OCI-LY7 (cell line): ENCODE measurements at regions not wholly inside any gene's neighbourhood (a gene's known extent, or its start where the extent isn't known, plus 50 kb on each side); places are given as distances from the start of the nearest gene placed in this dataset.

Experiments
- BruUV-seq: library from RNA; stranded (reverse); fragments of 400-500 nt; replicated peaks from 2 replicates; lab custom pipeline; 2021; lab: Mats Ljungman, UMichigan
- CTCF ChIA-PET: fragments of 300-600 bp; sonication (Branson Sonifier 250); formaldehyde crosslinking; loops from one replicate; lab custom pipeline; 2022; ENCODE audit warnings: antibody characterized with exemption; ENCODE audit not compliant: unreplicated experiment; lab: Charles Lee
- POLR2A ChIA-PET: fragments of 300-600 bp; sonication (Branson Sonifier 250); formaldehyde crosslinking; loops from one replicate; lab custom pipeline; 2022; ENCODE audit warnings: antibody characterized with exemption; lab: Charles Lee
- DNase-seq: peaks from one replicate; pipeline ENCODE4 v3.0.0-alpha.2; 2015; ENCODE audit warnings: low spot score
- H2AFZ ChIP-seq: fragments of 200-600 bp; sonication (generic), shearing (Covaris generic); 2 replicates; pipeline ENCODE4 v1.6.1; 2014; ENCODE audit warnings: mild to moderate bottlenecking, antibody characterized with exemption, low read length, moderate library complexity
- H3K27ac ChIP-seq: fragments of 200-600 bp; sonication (generic); 2 replicates; pipeline ENCODE4 v1.5.1; 2014; ENCODE audit warnings: mixed run types, low read depth, mild to moderate bottlenecking, moderate library complexity, low read length, inconsistent platforms; ENCODE audit not compliant: poor library complexity, severe bottlenecking
- H3K36me3 ChIP-seq: fragments of 200-600 bp; sonication (generic); 2 replicates; pipeline ENCODE4 v1.6.1; 2014; ENCODE audit warnings: mild to moderate bottlenecking, antibody characterized with exemption, low read length, moderate library complexity, mixed read lengths; ENCODE audit not compliant: insufficient read depth
- H3K4me1 ChIP-seq: fragments of 200-600 bp; sonication (generic); 2 replicates; pipeline ENCODE4 v1.5.1; 2014; ENCODE audit warnings: mild to moderate bottlenecking, low read length; ENCODE audit not compliant: insufficient read depth, poor library complexity, severe bottlenecking
- H3K4me2 ChIP-seq: fragments of 200-600 bp; sonication (generic); 2 replicates; pipeline ENCODE4 v1.6.1; 2014; ENCODE audit warnings: mild to moderate bottlenecking, low read length
- H3K4me3 ChIP-seq: fragments of 200-600 bp; sonication (generic); 2 replicates; pipeline ENCODE4 v1.5.1; 2014; ENCODE audit warnings: mild to moderate bottlenecking, low read depth, low read length; ENCODE audit not compliant: poor library complexity, severe bottlenecking
- H3K79me2 ChIP-seq: fragments of 200-600 bp; sonication (generic); 2 replicates; pipeline ENCODE4 v1.6.1; 2016; ENCODE audit warnings: low read depth, mild to moderate bottlenecking, low read length, moderate library complexity, mixed read lengths; ENCODE audit not compliant: insufficient read depth
- H3K9me2 ChIP-seq: fragments of 200-600 bp; sonication (generic); 2 replicates; pipeline ENCODE4 v1.6.1; 2016; ENCODE audit warnings: mild to moderate bottlenecking, low read length, mixed read lengths; ENCODE audit not compliant: insufficient read depth
- H3K9me3 ChIP-seq: fragments of 200-600 bp; sonication (generic); 2 replicates; pipeline ENCODE4 v1.6.1; 2014; ENCODE audit warnings: mild to moderate bottlenecking, mixed run types, low read length, mixed read lengths
- H4K20me1 ChIP-seq: fragments of 200-600 bp; sonication (generic); 2 replicates; pipeline ENCODE4 v1.6.1; 2014; ENCODE audit warnings: mild to moderate bottlenecking, antibody characterized with exemption, low read length, moderate library complexity, mixed read lengths; ENCODE audit not compliant: insufficient read depth
- CTCF ChIP-seq: fragments of 200-600 bp; sonication (generic); conservative IDR thresholded peaks from 2 replicates; pipeline ENCODE4 v1.5.1; 2014; ENCODE audit warnings: mild to moderate bottlenecking, antibody characterized with exemption, low read length, moderate library complexity, mixed read lengths
- EZH2phosphoT487 ChIP-seq: fragments of 200-600 bp; sonication (generic); IDR thresholded peaks from 2 replicates; pipeline ENCODE4 v1.6.1; 2018; ENCODE audit warnings: low read depth, borderline replicate concordance, mild to moderate bottlenecking, mixed run types, antibody characterized with exemption, low read length, moderate library complexity, mixed read lengths
- intact Hi-C: fragments of 100-400 bp; cut with micrococcal nuclease; formaldehyde crosslinking; loops from one replicate; pipeline ENCODE4 v1.10.0; 2022; ENCODE audit not compliant: unreplicated experiment

GRCh38 chr2:30031184-30031583, 109.8 kb upstream of the ALK start:
- no peak overlapping the region for H2AFZ ChIP-seq
- H3K4me1 ChIP-seq = no peaks in the 10 kb centered on the region
- H3K27ac ChIP-seq = no peak overlapping the region
- no peak overlapping the region for H3K4me2 ChIP-seq
- no peak overlapping the region for H3K4me3 ChIP-seq
- H3K9me3 ChIP-seq = no peaks in the 10 kb centered on the region
- no peaks in the 10 kb centered on the region for H4K20me1 ChIP-seq
- H3K36me3 ChIP-seq = no peaks in the 10 kb centered on the region
- ChIA-PET CTCF (no interaction called here), POLR2A (no interaction called here)
- TF ChIP-seq EZH2phosphoT487 (no peak), CTCF (no peak)
- DNase-seq = no peak
- H3K9me2 ChIP-seq = no peaks in the 10 kb centered on the region
- intact Hi-C loops = no loop called here
- no TSS peak for BruUV-seq
- H3K79me2 ChIP-seq = no peaks in the 10 kb centered on the region

- no TSS peak for BruUV-seq
- Histone ChIP-seq H3K9me2 (no peaks in the 10 kb centered on the region), H3K9me3 (no peaks in the 10 kb centered on the region), H2AFZ (no peak overlapping the region), H3K4me3 (no peak overlapping the region), H3K36me3 (no peaks in the 10 kb centered on the region), H4K20me1 (no peaks in the 10 kb centered on the region), H3K79me2 (no peaks in the 10 kb centered on the region), H3K27ac (no peak overlapping the region), H3K4me1 (no peaks in the 10 kb centered on the region), H3K4me2 (no peak overlapping the region)
- CTCF ChIA-PET = no interaction called here
- DNase-seq = no peak
- TF ChIP-seq CTCF (no peak), EZH2phosphoT487 (no peak)
- POLR2A ChIA-PET = no interaction called here
- intact Hi-C loops = no loop called here
These were observed 112.6 kb upstream of the YPEL5 start for GRCh38 chr2:30034052-30034775.

GRCh38 chr2:30037016-30037415, 109.8 kb upstream of the YPEL5 start:
- Histone ChIP-seq H3K9me3 (no peaks in the 10 kb centered on the region), H3K4me1 (no peaks in the 10 kb centered on the region), H3K27ac (no peak overlapping the region), H2AFZ (no peak overlapping the region), H3K36me3 (no peaks in the 10 kb centered on the region), H3K4me2 (no peak overlapping the region), H3K9me2 (no peaks in the 10 kb centered on the region), H3K79me2 (no peaks in the 10 kb centered on the region), H4K20me1 (no peaks in the 10 kb centered on the region), H3K4me3 (no peak overlapping the region)
- no TSS peak for BruUV-seq
- no peak for TF ChIP-seq EZH2phosphoT487
- TF ChIP-seq CTCF = no peak
- no peak for DNase-seq
- ChIA-PET POLR2A (interaction anchor here (0.5 kb wide), 1 partner anchor 42 kb away, joined by 3 read pairs; no protein-coding TSS in a partner anchor), CTCF (no interaction called here)
- intact Hi-C loops = no loop called here
